Astrocyte of the cerebellum (primary cell): ENCODE measurements at regions not wholly inside any gene's neighbourhood (a gene's known extent, or its start where the extent isn't known, plus 50 kb on each side); places are given as distances from the start of the nearest gene placed in this dataset.

Experiments
- DNase-seq: peaks from one replicate; pipeline ENCODE4 v3.0.0-alpha.2; 2011; ENCODE audit warnings: low read depth
- H3K4me3 ChIP-seq: 2 replicates; pipeline ENCODE4 v1.5.1; 2011; ENCODE audit warnings: mild to moderate bottlenecking, low read depth, low read length, moderate library complexity
- CTCF ChIP-seq: IDR thresholded peaks from 2 replicates; pipeline ENCODE4 v1.5.1; 2012; ENCODE audit warnings: low read length, low read depth, moderate library complexity, mild to moderate bottlenecking; ENCODE audit errors: missing control alignments
- in situ Hi-C: cut with HindIII; loops from 2 replicates; pipeline ENCODE4 v1.10.0; 2017; ENCODE audit warnings: low sequenced_read_pairs

GRCh38 chr4:31979988-31980387 lies 1259.8 kb downstream of the PCDH7 start:
- TF ChIP-seq CTCF: no peak
- H3K4me3 ChIP-seq: no peak overlapping the region
- DNase-seq: no peak
- in situ Hi-C loops: no loop called here

GRCh38 chr4:31983246-31983645 lies 1263.1 kb downstream of the PCDH7 start:
- no peak for TF ChIP-seq CTCF
- no peak overlapping the region for H3K4me3 ChIP-seq
- in situ Hi-C loops: no loop called here
- DNase-seq: no peak

GRCh38 chr4:31983677-31984076 lies 1263.5 kb downstream of the PCDH7 start:
- TF ChIP-seq CTCF: no peak
- in situ Hi-C loops: no loop called here
- no peak for DNase-seq
- no peak overlapping the region for H3K4me3 ChIP-seq

GRCh38 chr4:31984872-31985271 lies 1264.7 kb downstream of the PCDH7 start:
- no peak for TF ChIP-seq CTCF
- DNase-seq: no peak
- in situ Hi-C loops: no loop called here
- H3K4me3 ChIP-seq: no peak overlapping the region

- H3K4me3 ChIP-seq: no peak overlapping the region
- in situ Hi-C loops: no loop called here
- TF ChIP-seq CTCF: no peak
- DNase-seq: no peak
Measured at GRCh38 chr4:31995943-31996901, 1276.1 kb downstream of the PCDH7 start.

- in situ Hi-C loops: no loop called here
- no peak for DNase-seq
- H3K4me3 ChIP-seq: no peak overlapping the region
- no peak for TF ChIP-seq CTCF
Measured at GRCh38 chr4:31998807-31999206, 1278.6 kb downstream of the PCDH7 start.
